ENCODE measurements at regions not wholly inside any gene's neighbourhood (a gene's known extent, or its start where the extent isn't known, plus 50 kb on each side); places are given as distances from the start of the nearest gene placed in this dataset.

- no peak for FAIRE-seq
- dilution Hi-C loops (cut with MboI; ENCODE audit: extremely low pct_ligation_motif_present, low sequenced_read_pairs) = no loop called here
These were observed 77.0 kb upstream of the HS3ST4 start for GRCh38 chr16:25614716-25615265.

More at GRCh38 chr16:25614716-25615265, 77.0 kb upstream of the HS3ST4 start:
- no peak overlapping the region for H3K4me2 ChIP-seq (ENCODE audit: insufficient read depth, low read length)
- H3K4me3 ChIP-seq (replicated peaks in 1 of 3; ENCODE audit: insufficient read depth in 1 of 3, low read depth in 1 of 3, low read length in 3 of 3) = no peak overlapping the region
- POLR2A ChIA-PET = no interaction called here
- H3K36me3 ChIP-seq (ENCODE audit: control insufficient read depth in 2 of 2, extremely low read depth in 1 of 2, insufficient read depth in 2 of 2, low read length in 2 of 2) = no peaks in the 10 kb centered on the region
- DNase-seq (ENCODE audit: low read depth, low spot score) = no peak
- H2AFZ ChIP-seq (ENCODE audit: low read depth, low read length) = no peak overlapping the region
- H3K27ac ChIP-seq (ENCODE audit: insufficient read depth, low read depth, low read length) = no peak overlapping the region
- no TSS peak for BruUV-seq (replicated peaks)
- no peak for TF ChIP-seq GATA2 (IDR thresholded peaks at IDR 0.05; ENCODE audit: insufficient read depth, insufficient read length, low read depth, low read length)
- no peak for TF ChIP-seq JUN (IDR thresholded peaks at IDR 0.05; ENCODE audit: borderline replicate concordance, insufficient read depth, insufficient read length, low read depth)
- TF ChIP-seq MYC (IDR thresholded peaks at IDR 0.05; ENCODE audit: low read depth, low read length) = no peak
- no peak for TF ChIP-seq EZH2 (IDR thresholded peaks at IDR 0.05; ENCODE audit: borderline replicate concordance, low read depth, low read length, severe bottlenecking)
- TF ChIP-seq CTCF (IDR thresholded peaks at IDR 0.05; ENCODE audit: extremely low read depth in 1 of 2, insufficient read depth in 1 of 2, low read depth in 1 of 2, low read length in 2 of 2) = no peak
- no peak for TF ChIP-seq POLR2A (IDR thresholded peaks at IDR 0.05; ENCODE audit: low read depth, low read length)
- no peak for TF ChIP-seq MAX (IDR thresholded peaks at IDR 0.05; ENCODE audit: insufficient read depth, insufficient read length)
- TF ChIP-seq POLR2AphosphoS5 (IDR thresholded peaks at IDR 0.05; ENCODE audit: insufficient read depth, low read depth, low read length) = no peak
- TF ChIP-seq FOS (IDR thresholded peaks at IDR 0.05; ENCODE audit: borderline replicate concordance, insufficient read depth, low read length) = no peak
- H3K4me1 ChIP-seq (ENCODE audit: control insufficient read depth, extremely low read depth, insufficient read depth, low read length) = no peaks in the 10 kb centered on the region
- CTCF ChIA-PET = no interaction called here
- H3K9ac ChIP-seq (replicated peaks; ENCODE audit: extremely low read depth, insufficient read depth, low read length) = no peak overlapping the region
- no peaks in the 10 kb centered on the region for H3K27me3 ChIP-seq (ENCODE audit: control insufficient read depth in 2 of 2, insufficient read depth in 2 of 2, low read length in 2 of 2)
- intact Hi-C loops (cut with micrococcal nuclease) = no loop called here
- H4K20me1 ChIP-seq (replicated peaks; ENCODE audit: control insufficient read depth, extremely low read depth, insufficient read depth, low read length) = no peaks in the 10 kb centered on the region
- no peaks in the 10 kb centered on the region for H3K9me3 ChIP-seq (replicated peaks; ENCODE audit: control insufficient read depth, insufficient read depth, low read length)
- H3K79me2 ChIP-seq (ENCODE audit: control insufficient read depth, insufficient read depth, low read length) = no peaks in the 10 kb centered on the region
- no peaks in the 10 kb centered on the region for H3K9me1 ChIP-seq (replicated peaks; ENCODE audit: control insufficient read depth, extremely low read depth, insufficient read depth, low read length)
